ENCODE measurements at regions not wholly inside any gene's neighbourhood (a gene's known extent, or its start where the extent isn't known, plus 50 kb on each side); places are given as distances from the start of the nearest gene placed in this dataset.
"Not testable (repeated sequence)": the region's sequence is repeated elsewhere in the genome, so short reads cannot be mapped to it uniquely, and the experiment has no call there.

GRCh38 chr2:188032306-188032705, 259.4 kb upstream of the GULP1 start:
- DNase-seq (ENCODE audit: low spot score), result no peak
- no peak for TF ChIP-seq CTCF (conservative IDR thresholded peaks at IDR 0.05; ENCODE audit: low read depth)
- ChIA-PET POLR2A (ENCODE audit: low non-redundant PET) (no interaction called here), CTCF (no interaction called here)
- H3K27ac ChIP-seq, result no peak overlapping the region

- no peak overlapping the region for H3K27ac ChIP-seq
These were observed 258.9 kb upstream of the GULP1 start for GRCh38 chr2:188032786-188033185.

GRCh38 chr2:188033240-188033639, 258.4 kb upstream of the GULP1 start:
- CTCF ChIA-PET; H3K27ac ChIP-seq; POLR2A ChIA-PET (ENCODE audit: low non-redundant PET); DNase-seq (ENCODE audit: low spot score): not testable (repeated sequence)

More at GRCh38 chr2:188032786-188033185, 258.9 kb upstream of the GULP1 start:
- DNase-seq (ENCODE audit: low spot score), result no peak
- CTCF ChIA-PET, result no interaction called here
- no peak for TF ChIP-seq CTCF (conservative IDR thresholded peaks at IDR 0.05; ENCODE audit: low read depth)
- POLR2A ChIA-PET (ENCODE audit: low non-redundant PET), result no interaction called here

GRCh38 chr2:188034102-188034501, 257.6 kb upstream of the GULP1 start:
- H3K27ac ChIP-seq; POLR2A ChIA-PET (ENCODE audit: low non-redundant PET); CTCF ChIA-PET; DNase-seq (ENCODE audit: low spot score): not testable (repeated sequence)

GRCh38 chr2:188035377-188035776, 256.3 kb upstream of the GULP1 start:
- POLR2A ChIA-PET (ENCODE audit: low non-redundant PET); DNase-seq (ENCODE audit: low spot score); H3K27ac ChIP-seq: not testable (repeated sequence)
- CTCF ChIA-PET, result interaction anchor here (0.6 kb wide), 2 partner anchors 35 to 924 kb away, joined by 3 to 4 read pairs; no protein-coding TSS in a partner anchor

GRCh38 chr2:188036786-188037185, 254.9 kb upstream of the GULP1 start:
- H3K27ac ChIP-seq; POLR2A ChIA-PET (ENCODE audit: low non-redundant PET); DNase-seq (ENCODE audit: low spot score); CTCF ChIA-PET: not testable (repeated sequence)

GRCh38 chr2:188039307-188039706, 252.4 kb upstream of the GULP1 start:
- no peak overlapping the region for H3K27ac ChIP-seq
- POLR2A ChIA-PET (ENCODE audit: low non-redundant PET), result no interaction called here
- no peak for DNase-seq (ENCODE audit: low spot score)
- TF ChIP-seq CTCF (conservative IDR thresholded peaks at IDR 0.05; ENCODE audit: low read depth), result no peak
- CTCF ChIA-PET, result no interaction called here

- ChIA-PET POLR2A (ENCODE audit: low non-redundant PET) (no interaction called here), CTCF (no interaction called here)
- DNase-seq (ENCODE audit: low spot score), result no peak
- no peak overlapping the region for H3K27ac ChIP-seq
- no peak for TF ChIP-seq CTCF (conservative IDR thresholded peaks at IDR 0.05; ENCODE audit: low read depth)
These were observed 249.3 kb upstream of the GULP1 start for GRCh38 chr2:188042412-188042811.

GRCh38 chr2:188045016-188045415, 246.7 kb upstream of the GULP1 start:
- DNase-seq (ENCODE audit: low spot score), result no peak
- CTCF ChIA-PET, result interaction anchor here (0.6 kb wide), 1 partner anchor 198 kb away, joined by 3 read pairs; no protein-coding TSS in a partner anchor
- no peak overlapping the region for H3K27ac ChIP-seq
- no peak for TF ChIP-seq CTCF (conservative IDR thresholded peaks at IDR 0.05; ENCODE audit: low read depth)
- POLR2A ChIA-PET (ENCODE audit: low non-redundant PET), result no interaction called here

All from RWPE1 (cell line).